ENCODE measurements at regions not wholly inside any gene's neighbourhood (a gene's known extent, or its start where the extent isn't known, plus 50 kb on each side); places are given as distances from the start of the nearest gene placed in this dataset.
"Not testable (repeated sequence)": the region's sequence is repeated elsewhere in the genome, so short reads cannot be mapped to it uniquely, and the experiment has no call there.

GRCh38 chr9:63450836-63451235, 1834.2 kb downstream of the FOXD4L5 start:
- not testable (repeated sequence) for DNase-seq

GRCh38 chr9:63425123-63425522, 1859.9 kb downstream of the FOXD4L5 start:
- not testable (repeated sequence) for DNase-seq

GRCh38 chr9:63390897-63391296, 1894.1 kb downstream of the FOXD4L5 start:
- not testable (repeated sequence) for DNase-seq

- not testable (repeated sequence) for DNase-seq
Observed at GRCh38 chr9:63385479-63385878, 1899.5 kb downstream of the FOXD4L5 start.

GRCh38 chr9:63379864-63380263, 1905.1 kb downstream of the FOXD4L5 start:
- not testable (repeated sequence) for DNase-seq

GRCh38 chr9:63354219-63354618, 1930.8 kb downstream of the FOXD4L5 start:
- DNase-seq: peak; percentile 19

- not testable (repeated sequence) for DNase-seq
Observed at GRCh38 chr9:63347347-63347746, 1937.7 kb downstream of the FOXD4L5 start.

- DNase-seq: peak; percentile 97
Observed at GRCh38 chr9:63346310-63347048, 1938.5 kb downstream of the FOXD4L5 start.

- not testable (repeated sequence) for DNase-seq
Observed at GRCh38 chr9:63344408-63344807, 1940.6 kb downstream of the FOXD4L5 start.

GRCh38 chr9:63342528-63342927, 1942.5 kb downstream of the FOXD4L5 start:
- DNase-seq: peak; percentile 80

- DNase-seq: peak; percentile 69
Observed at GRCh38 chr9:63337899-63338604, 1947.0 kb downstream of the FOXD4L5 start.

- DNase-seq: not testable (repeated sequence)
Observed at GRCh38 chr9:63335286-63335685, 1949.7 kb downstream of the FOXD4L5 start.

GRCh38 chr9:63334187-63334586, 1950.8 kb downstream of the FOXD4L5 start:
- DNase-seq: not testable (repeated sequence)

- DNase-seq: not testable (repeated sequence)
Observed at GRCh38 chr9:63333083-63333482, 1951.9 kb downstream of the FOXD4L5 start.

GRCh38 chr9:63328313-63328712, 1956.7 kb downstream of the FOXD4L5 start:
- not testable (repeated sequence) for DNase-seq

GRCh38 chr9:63327211-63327610, 1957.8 kb downstream of the FOXD4L5 start:
- not testable (repeated sequence) for DNase-seq

GRCh38 chr9:63326665-63327064, 1958.3 kb downstream of the FOXD4L5 start:
- DNase-seq: not testable (repeated sequence)

GRCh38 chr9:63325696-63326095, 1959.3 kb downstream of the FOXD4L5 start:
- not testable (repeated sequence) for DNase-seq

- DNase-seq: not testable (repeated sequence)
Observed at GRCh38 chr9:63318093-63318492, 1966.9 kb downstream of the FOXD4L5 start.

- not testable (repeated sequence) for DNase-seq
Observed at GRCh38 chr9:63315387-63315786, 1969.6 kb downstream of the FOXD4L5 start.

- not testable (repeated sequence) for DNase-seq
Observed at GRCh38 chr9:63296848-63297247, 1988.2 kb downstream of the FOXD4L5 start.

- DNase-seq: not testable (repeated sequence)
Observed at GRCh38 chr9:63296366-63296765, 1988.6 kb downstream of the FOXD4L5 start.

- DNase-seq: peak; percentile 74
Observed at GRCh38 chr9:63289971-63290370, 1995.0 kb downstream of the FOXD4L5 start.
